HG03354 (cell line): ENCODE measurements at regions not wholly inside any gene's neighbourhood (a gene's known extent, or its start where the extent isn't known, plus 50 kb on each side); places are given as distances from the start of the nearest gene placed in this dataset.
"Not testable (repeated sequence)": the region's sequence is repeated elsewhere in the genome, so short reads cannot be mapped to it uniquely, and the experiment has no call there.

Experiments used
- ATAC-seq: cut with Tn5 transposase; IDR thresholded peaks from one replicate; pipeline ENCODE4 v1.9.1; 2021; ENCODE audit warnings: mild to moderate bottlenecking; ENCODE audit not compliant: unreplicated experiment, poor library complexity, severe bottlenecking

- ATAC-seq: no peak
These were observed 414.9 kb downstream of the SATB2 start for GRCh38 chr2:199042660-199043379.

GRCh38 chr2:199040522-199040921 lies 417.2 kb downstream of the SATB2 start:
- ATAC-seq: no peak

GRCh38 chr2:199033761-199034160 lies 424.0 kb downstream of the SATB2 start:
- ATAC-seq: not testable (repeated sequence)

GRCh38 chr2:199025146-199025545 lies 432.6 kb downstream of the SATB2 start:
- ATAC-seq: no peak

- ATAC-seq: no peak
These were observed 433.5 kb downstream of the SATB2 start for GRCh38 chr2:199024224-199024623.

DNA sequence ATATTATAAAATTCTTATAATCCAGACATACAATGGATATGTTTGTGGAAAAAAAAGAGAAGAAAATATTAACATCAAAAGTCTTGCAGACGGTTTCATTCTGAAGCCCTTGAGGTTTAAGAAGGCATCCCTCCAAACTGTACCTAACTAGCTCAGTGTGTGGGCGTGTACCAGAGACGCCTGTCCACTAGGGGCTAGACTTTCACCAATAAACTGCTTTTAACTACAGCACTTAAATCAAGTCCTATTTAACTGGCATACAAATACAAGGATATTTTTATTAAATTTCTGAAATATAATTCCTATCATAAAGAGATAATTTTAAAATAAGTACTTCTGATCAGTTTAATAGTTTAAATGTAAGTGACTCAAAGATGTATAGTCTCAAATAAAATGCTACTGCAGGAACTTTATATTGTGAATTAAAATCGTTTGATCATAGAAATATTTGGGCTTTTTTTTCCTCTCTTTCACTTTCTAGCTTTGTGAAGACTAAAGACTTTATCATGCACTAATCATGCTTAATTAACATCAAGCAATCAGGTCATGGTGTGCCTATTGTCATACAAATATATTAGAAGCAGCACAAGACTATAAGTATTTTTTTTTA lies 437.7 kb downstream of the SATB2 start:
- ATAC-seq: peak; percentile 78

DNA sequence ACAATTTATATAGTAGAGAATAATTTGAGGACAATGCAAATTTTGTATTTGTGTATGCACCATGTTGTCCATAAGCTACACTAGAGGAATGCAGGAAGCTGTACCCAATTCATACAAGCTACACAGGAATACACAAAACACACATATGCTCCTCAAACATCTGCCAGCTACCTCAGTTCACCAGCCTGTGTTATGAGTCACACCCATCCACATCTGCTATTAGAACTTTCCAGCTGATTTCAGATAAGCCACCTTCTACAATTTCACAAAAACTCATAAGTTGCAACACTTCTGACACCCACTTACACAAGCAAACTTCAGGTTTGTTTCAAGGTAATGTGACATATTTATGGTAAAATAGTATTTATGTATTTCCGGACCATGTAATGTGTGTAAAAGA lies 438.9 kb downstream of the SATB2 start:
- no peak for ATAC-seq

DNA sequence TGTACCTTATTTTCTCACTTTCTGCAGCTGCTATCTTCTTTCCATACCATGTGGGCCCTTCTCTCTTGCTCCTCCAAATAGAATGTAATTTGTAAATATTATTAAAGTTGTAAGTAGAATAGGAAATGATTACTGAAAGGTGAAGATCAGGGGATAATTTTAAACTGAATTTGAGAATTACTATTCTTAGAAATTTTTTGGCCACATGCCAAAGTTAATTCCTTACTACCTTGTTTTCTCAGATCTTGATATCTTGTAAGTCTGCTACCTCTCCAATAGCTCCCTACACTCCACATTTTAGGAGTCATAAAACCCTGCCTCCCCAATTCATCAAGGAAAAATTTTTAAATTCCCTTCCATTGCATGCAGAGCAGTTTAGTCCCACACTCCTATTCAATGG lies 442.7 kb downstream of the SATB2 start:
- no peak for ATAC-seq

- no peak for ATAC-seq
These were observed 443.5 kb downstream of the SATB2 start for GRCh38 chr2:199014226-199014625.

DNA sequence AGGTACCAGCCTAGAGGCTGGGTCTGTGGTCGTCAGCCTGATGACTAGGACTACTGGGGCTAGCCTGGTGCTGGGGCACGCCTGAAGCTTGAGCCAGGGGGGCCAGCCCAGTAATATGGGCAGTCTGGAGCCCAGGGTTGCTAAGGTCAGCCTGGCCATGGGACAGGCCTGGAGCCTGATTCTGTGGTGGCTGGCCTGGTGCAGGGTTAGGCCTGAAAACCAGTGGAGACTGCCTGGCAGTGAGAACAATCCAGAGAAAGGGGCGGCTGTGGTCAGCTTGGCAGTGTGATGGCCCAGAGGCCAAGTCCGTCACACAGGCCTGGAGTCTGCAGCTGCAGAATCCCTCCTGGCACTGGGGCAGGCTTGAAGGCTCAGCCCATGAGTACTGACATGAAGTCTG lies 445.8 kb downstream of the SATB2 start:
- ATAC-seq: no peak

GRCh38 chr2:198994678-198995077 lies 463.1 kb downstream of the SATB2 start:
- no peak for ATAC-seq

- no peak for ATAC-seq
These were observed 466.3 kb downstream of the SATB2 start for GRCh38 chr2:198991431-198991830.

DNA sequence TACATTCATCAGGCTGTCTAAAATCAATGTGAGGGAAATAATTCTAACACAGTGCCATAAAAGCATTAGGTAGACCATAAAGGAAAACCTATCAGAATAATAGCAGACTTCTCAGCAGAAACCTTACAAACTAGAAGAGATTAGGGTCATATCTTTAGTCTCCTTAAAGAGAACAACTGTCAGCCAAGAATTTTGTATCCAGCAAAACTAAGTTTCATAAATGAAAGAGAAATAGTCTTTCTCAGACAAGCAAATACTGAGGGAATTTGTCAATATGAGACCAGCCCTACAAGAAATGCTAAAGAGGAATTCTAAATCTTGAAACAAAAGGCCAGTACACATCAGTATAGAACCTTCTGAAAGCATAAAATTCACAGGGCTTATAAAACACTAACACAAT lies 482.0 kb downstream of the SATB2 start:
- no peak for ATAC-seq

DNA sequence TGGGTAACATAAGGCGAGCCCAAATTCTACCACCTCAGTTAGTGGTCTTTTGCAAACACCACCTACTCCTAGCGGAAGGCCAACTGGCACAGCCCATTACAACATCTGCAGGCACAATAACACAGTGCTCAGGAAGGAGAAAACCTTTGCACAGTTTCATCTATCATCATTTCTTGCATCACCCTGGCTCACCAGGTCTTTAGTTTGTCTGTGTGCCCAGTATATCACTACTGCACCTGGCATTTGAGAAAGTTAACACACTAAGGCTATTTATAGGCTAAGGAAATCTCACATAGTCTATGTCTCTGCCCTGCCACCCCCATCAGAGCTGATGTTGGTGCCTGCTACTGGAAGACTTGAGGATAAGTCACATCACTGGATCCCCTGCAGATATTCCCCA lies 484.0 kb downstream of the SATB2 start:
- no peak for ATAC-seq

- no peak for ATAC-seq
These were observed 484.6 kb downstream of the SATB2 start for GRCh38 chr2:198973181-198973580.

- ATAC-seq: no peak
These were observed 489.2 kb downstream of the SATB2 start for GRCh38 chr2:198968545-198968944.

DNA sequence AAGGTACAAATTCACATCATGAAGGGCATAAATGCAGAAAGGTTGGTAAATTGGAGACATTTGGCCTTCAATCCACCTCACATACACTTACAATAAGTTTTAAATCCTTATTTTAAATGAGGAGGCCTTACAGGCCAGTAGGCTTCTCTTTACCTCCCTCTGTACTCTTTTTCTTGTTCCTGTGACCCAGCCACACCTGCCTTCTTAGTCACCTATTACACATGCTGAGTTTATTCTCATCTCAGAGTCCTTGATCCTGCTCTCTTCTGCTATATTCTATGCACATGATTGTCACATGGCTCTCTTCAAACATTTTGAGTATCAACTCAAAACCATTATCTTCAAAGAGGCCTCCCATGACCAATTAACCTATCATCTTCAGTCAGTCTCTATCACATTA lies 491.5 kb downstream of the SATB2 start:
- ATAC-seq: no peak

- ATAC-seq: no peak
These were observed 496.2 kb downstream of the SATB2 start for GRCh38 chr2:198961547-198961946.

DNA sequence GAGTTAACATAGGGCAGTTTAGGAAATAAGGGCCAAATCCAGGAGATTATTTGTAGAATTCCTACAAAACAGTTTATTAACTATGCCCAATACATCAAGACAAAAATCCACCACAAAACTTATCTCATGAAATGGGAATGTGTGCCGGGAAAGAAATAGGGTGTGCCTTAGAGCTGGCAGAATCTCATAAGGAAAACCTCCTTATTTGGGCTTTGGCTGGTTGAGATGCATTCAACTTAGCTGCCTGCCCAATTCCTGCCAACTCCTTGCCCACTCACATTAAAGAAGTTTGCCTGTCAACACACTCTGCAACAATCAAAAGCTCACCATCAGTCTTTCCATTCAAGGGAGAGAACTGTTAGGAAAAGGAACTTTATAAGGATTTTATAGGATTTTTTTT lies 500.6 kb downstream of the SATB2 start:
- ATAC-seq: no peak

DNA sequence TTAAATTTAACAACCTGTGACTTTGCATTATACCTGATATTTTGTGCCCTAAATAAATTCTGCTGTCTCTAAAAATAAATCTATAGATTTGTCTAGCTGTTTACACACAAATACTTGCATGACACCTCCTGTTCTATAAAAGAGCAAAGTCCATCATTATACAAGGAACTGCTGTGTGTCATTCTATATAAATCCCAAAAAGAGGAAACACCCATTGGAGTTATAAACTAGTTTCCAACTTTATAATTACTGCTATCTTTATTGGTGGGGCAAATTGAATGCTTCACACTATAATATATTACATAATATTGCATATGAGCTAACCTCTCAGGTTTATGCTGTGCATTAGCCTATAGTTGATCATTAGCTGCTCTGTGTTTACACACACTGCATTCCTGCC lies 504.4 kb downstream of the SATB2 start:
- ATAC-seq: no peak

GRCh38 chr2:198950803-198951202 lies 506.9 kb downstream of the SATB2 start:
- ATAC-seq: no peak

GRCh38 chr2:198945496-198945895 lies 512.2 kb downstream of the SATB2 start:
- no peak for ATAC-seq
